ENCODE measurements at regions not wholly inside any gene's neighbourhood (a gene's known extent, or its start where the extent isn't known, plus 50 kb on each side); places are given as distances from the start of the nearest gene placed in this dataset.

DNA sequence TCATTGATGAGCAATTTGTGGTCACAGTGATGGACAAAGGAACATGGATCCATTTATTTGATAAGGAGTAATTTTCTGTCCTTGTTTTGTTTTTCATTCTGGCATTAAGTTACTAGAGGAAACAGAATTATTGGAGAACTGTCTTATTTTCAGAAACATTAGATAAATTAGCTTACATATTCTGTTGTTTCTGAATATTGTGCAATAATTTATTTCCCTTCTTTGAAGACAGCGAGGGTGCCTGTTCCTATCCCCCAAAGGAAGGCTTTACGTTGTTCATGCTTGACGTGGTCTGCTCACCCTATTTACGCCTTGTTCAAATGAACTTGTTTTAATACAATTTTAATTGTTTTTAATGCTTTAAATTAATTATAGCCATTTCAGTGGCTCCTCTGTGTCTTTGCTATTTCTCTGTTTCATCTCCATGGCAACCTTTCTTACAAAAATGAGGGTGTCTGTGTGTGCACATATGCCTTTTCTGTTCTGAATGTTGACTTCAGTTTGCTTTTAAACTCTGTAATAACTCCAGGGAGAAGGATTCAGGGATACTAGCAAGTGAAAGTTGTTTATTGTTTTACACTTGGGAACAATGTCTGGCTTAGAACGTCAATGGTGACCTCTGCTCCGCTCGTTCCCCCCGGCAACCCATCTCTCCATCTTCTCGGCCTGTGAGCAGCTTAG, 138.3 kb upstream of the PLET1 start:
- in situ Hi-C loops (cut with HindIII; ENCODE audit: low sequenced_read_pairs) = no loop called here

DNA sequence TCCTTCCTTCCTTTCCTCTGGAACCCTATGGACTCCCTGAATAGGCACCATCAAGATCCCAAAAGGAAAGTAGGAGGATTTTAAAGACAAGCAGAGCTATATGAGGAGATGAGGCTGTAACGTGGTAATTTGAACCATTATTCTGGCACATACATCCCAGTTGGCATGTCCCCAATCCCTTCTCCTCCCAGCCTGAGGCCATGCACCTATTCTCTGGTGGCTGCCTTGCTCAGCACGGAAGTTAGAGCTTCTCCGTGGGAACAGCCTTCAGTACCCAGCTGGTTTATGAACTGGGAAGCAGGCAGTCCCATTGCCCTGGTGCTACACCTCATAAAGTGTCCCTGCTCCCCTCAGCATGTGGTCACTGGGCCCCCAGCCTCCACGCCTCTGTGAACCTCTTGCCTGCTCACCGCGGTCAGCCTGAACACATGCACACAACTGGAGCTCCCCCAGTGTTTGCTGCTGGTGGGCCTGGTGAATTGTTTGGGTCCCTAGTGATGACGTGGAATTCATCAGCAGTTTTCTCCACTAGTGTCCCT, 139.9 kb upstream of the PLET1 start:
- in situ Hi-C loops (cut with HindIII; ENCODE audit: low sequenced_read_pairs) = no loop called here

DNA sequence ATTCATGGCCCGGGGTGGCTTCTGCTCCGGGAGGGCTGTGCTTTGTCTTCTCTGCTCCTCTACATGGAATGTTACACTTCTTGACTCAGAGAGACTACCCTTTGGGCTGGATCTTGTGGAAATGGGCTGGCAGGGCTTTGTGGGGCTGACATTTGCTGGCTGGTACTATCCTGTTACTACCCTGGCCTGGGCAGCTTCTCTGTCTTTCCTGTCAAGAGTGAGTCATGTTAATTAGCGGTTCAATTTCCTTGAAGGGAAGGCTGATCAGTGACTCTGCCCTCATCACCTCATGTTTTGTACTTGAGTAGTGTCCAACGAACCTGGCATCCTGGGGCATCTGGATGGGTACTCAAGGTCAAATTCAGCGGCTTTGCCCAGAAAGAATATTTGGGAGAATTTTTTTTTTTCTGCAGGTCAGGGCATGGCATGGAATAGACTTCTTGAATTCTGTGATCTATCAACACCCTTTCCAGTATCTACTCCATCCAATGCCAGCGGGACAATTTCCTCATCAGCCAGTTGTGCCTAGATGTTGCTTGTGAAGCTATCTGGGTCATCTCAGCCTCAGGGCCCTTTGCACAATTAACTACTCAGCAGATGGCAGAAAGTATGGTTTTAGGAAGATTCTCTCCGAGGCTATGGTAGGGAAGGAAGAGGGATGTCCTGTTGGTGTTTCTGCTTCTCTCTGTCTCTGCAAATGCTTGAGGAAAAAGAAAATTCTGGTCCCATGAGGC, 140.5 kb upstream of the PLET1 start:
- in situ Hi-C loops (cut with HindIII; ENCODE audit: low sequenced_read_pairs) = no loop called here

- in situ Hi-C loops (cut with HindIII; ENCODE audit: low sequenced_read_pairs) = no loop called here
Measured at GRCh38 chr11:112403432-112403831, 142.8 kb upstream of the PLET1 start.

GRCh38 chr11:112404112-112404511, 143.5 kb upstream of the PLET1 start:
- in situ Hi-C loops (cut with HindIII; ENCODE audit: low sequenced_read_pairs) = no loop called here

GRCh38 chr11:112408517-112408916, 147.9 kb upstream of the PLET1 start:
- in situ Hi-C loops (cut with HindIII; ENCODE audit: low sequenced_read_pairs) = no loop called here

DNA sequence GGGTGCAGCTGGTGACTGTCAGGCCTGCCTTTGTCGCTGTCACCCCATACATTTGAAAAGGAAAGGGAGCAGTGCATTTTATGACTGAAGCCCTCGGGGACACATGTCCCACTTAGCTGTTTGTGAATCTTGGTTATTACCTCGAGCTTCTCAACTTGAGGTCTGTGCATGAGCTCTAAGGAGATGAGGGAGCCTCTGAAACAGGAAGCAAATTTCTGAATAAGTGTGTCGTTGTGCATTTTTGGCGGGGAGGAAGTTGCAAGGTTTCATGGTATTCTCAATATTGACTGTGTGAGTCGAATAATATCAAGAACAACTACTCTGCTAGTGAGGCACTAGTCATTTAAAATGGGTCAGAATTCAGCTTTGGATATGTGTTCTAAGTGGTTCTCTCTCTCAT, 149.7 kb upstream of the PLET1 start:
- in situ Hi-C loops (cut with HindIII; ENCODE audit: low sequenced_read_pairs) = no loop called here

DNA sequence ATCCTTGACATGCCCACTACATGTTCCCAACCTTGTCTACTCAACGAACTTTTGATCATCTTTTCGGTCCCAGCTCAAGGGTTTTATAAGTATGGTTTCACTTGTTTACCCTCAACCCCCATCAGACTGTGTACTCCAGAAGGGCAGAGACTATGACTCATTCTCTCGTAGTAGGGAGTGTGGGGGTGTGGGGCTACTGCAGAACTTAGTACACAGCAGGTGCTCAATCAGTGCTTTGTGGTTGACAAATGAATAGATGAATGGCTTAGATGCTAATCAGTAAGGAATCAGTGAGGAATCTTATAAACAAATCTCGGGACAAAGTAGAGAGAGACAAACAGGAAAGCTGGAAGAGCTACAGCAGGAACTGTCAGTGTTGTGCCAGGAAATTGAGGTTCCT, 151.7 kb upstream of the PLET1 start:
- in situ Hi-C loops (cut with HindIII; ENCODE audit: low sequenced_read_pairs) = no loop called here

- in situ Hi-C loops (cut with HindIII; ENCODE audit: low sequenced_read_pairs) = no loop called here
Measured at GRCh38 chr11:112417339-112417738, 156.7 kb upstream of the PLET1 start.

DNA sequence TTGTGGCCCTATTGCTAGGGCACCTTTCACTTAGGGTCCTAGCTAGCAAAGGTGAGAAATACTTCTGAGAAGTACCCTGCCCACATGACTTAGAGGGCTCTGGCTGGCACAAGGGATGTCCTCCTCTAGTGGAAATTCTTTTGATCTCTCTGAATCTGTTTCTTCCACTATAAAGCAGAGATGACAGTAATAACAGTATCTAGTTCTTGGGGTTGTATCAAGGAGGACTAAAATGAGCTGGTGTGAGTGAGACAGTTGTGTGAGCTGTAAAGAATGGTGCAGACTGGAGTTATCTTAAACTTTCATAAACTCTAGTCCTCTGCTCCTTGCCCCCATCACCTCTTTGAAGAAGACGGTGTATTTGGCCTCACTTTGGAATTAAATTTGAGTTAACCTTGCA, 157.8 kb upstream of the PLET1 start:
- in situ Hi-C loops (cut with HindIII; ENCODE audit: low sequenced_read_pairs) = no loop called here

- in situ Hi-C loops (cut with HindIII; ENCODE audit: low sequenced_read_pairs) = no loop called here
Measured at GRCh38 chr11:112421879-112422278, 161.2 kb upstream of the PLET1 start.

DNA sequence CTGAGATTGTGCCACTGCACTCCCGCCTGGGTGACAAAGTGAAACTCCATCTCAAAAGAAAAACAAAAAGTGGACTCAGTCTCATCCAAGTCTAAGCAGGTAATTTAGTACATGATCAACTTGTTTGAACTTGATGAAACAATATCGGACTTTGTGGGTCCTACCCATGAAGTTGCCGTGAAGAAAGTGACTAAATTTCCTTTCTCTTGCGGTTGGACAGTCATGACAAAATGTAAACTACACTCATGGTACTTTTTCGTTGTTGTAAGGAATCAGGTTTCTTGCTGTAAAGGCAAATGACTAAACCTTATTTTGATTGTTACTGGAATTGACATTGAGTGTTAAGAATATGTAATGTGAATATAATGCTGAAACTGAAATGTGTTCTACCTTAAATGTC, 164.5 kb upstream of the PLET1 start:
- in situ Hi-C loops (cut with HindIII; ENCODE audit: low sequenced_read_pairs) = no loop called here

DNA sequence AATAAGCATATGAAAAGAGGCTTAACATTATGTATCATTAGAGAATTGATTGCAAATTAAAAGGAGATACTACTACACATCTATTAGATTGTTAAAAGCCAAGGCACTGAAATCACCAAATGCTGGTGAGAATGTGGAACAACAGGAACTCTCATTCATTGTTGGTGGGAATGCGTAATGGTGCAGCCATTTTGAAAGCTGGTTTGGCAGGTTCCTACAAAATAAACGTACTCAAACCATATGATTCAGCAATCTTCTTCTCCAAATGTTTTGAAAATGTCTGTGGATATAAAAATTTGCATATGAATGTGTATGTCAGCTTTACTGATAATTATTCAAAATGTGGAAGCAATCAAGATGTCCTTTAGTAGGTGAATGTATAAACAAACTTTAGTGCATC, 176.4 kb upstream of the PLET1 start:
- in situ Hi-C loops (cut with HindIII; ENCODE audit: low sequenced_read_pairs) = no loop called here

GRCh38 chr11:112439614-112440013, 179.0 kb upstream of the PLET1 start:
- in situ Hi-C loops (cut with HindIII; ENCODE audit: low sequenced_read_pairs) = no loop called here

DNA sequence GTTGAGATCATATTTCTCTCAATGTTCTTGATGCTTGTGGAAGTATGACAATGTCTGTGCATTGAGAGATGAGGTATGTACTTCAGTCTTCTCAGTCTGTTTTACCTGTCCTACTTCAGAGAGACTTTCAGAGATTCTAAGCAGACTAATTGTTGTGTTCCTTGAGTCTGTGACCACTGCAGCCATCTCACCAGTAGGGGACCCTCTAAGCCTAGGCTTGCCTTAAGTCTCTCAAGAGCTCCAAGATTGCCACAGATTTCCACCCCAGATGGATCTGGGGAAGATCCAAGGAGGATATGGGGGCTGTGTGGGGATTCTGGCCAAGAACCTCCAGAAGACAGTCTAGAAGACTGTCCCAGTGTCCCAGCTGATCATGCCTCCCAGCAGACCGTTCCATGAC, 179.9 kb upstream of the PLET1 start:
- in situ Hi-C loops (cut with HindIII; ENCODE audit: low sequenced_read_pairs) = no loop called here

- in situ Hi-C loops (cut with HindIII; ENCODE audit: low sequenced_read_pairs) = no loop called here
Measured at GRCh38 chr11:112448168-112448567, 187.5 kb upstream of the PLET1 start.

- in situ Hi-C loops (cut with HindIII; ENCODE audit: low sequenced_read_pairs) = no loop called here
Measured at GRCh38 chr11:112448806-112449205, 188.1 kb upstream of the PLET1 start.

- in situ Hi-C loops (cut with HindIII; ENCODE audit: low sequenced_read_pairs) = no loop called here
Measured at GRCh38 chr11:112451250-112451649, 190.6 kb upstream of the PLET1 start.

GRCh38 chr11:112453601-112454577, 193.2 kb upstream of the PLET1 start:
- in situ Hi-C loops (cut with HindIII; ENCODE audit: low sequenced_read_pairs) = no loop called here

GRCh38 chr11:112454841-112455240, 194.2 kb upstream of the PLET1 start:
- in situ Hi-C loops (cut with HindIII; ENCODE audit: low sequenced_read_pairs) = no loop called here

DNA sequence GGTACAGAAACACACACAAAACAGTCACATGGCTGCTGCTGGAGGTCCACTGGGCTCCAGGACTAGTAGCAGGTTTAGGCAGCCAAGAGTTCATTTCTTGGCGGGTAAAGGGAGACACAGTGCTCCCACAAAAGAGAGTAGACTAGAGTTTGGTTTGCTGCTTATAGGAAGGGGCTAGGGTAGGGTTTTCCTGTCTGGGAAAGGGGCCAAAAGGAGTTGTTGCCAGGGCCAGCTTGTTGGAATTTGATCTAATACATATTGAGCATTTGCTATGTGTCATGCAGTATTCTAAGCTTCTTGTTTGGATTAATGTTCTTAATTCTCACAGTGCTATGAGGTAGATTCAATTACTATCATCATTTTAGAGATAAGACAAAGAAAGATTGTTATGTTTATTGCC, 195.1 kb upstream of the PLET1 start:
- in situ Hi-C loops (cut with HindIII; ENCODE audit: low sequenced_read_pairs) = no loop called here

All from DLD1 (cell line).